GM06990 (cell line): ENCODE measurements at regions not wholly inside any gene's neighbourhood (a gene's known extent, or its start where the extent isn't known, plus 50 kb on each side); places are given as distances from the start of the nearest gene placed in this dataset.
A peak's percentile ranks its signal among the peaks of the same experiment; 100 is the strongest.

Experiments
- DNase-seq: peaks from one replicate; pipeline ENCODE4 v3.0.0-alpha.2; 2011; ENCODE audit not compliant: insufficient read length; ENCODE audit errors: extremely low read depth
- H3K27me3 ChIP-seq: replicated peaks from 2 replicates; pipeline ENCODE4 v1.6.0; 2011; ENCODE audit warnings: low read length; ENCODE audit not compliant: control insufficient read depth, insufficient read depth
- H3K36me3 ChIP-seq: 2 replicates; pipeline ENCODE4 v1.5.1; 2011; ENCODE audit warnings: low read length; ENCODE audit not compliant: control insufficient read depth, insufficient read depth
- H3K4me3 ChIP-seq: replicated peaks from 2 replicates; pipeline ENCODE4 v1.5.1; 2011; ENCODE audit warnings: low read depth, mild to moderate bottlenecking, control low read depth, low read length
- CTCF ChIP-seq: IDR thresholded peaks from 2 replicates; pipeline ENCODE4 v1.5.1; 2011; ENCODE audit warnings: low read length, control low read depth, mild to moderate bottlenecking, inconsistent platforms; ENCODE audit not compliant: insufficient read depth, poor library complexity, severe bottlenecking

- DNase-seq, result peak; percentile 40
- Histone ChIP-seq H3K4me3 (no peak overlapping the region), H3K27me3 (no peaks in the 10 kb centered on the region), H3K36me3 (no peaks in the 10 kb centered on the region)
- no peak for TF ChIP-seq CTCF
These were observed 88.0 kb upstream of the TNS3 start for GRCh38 chr7:47669901-47670384.

DNA sequence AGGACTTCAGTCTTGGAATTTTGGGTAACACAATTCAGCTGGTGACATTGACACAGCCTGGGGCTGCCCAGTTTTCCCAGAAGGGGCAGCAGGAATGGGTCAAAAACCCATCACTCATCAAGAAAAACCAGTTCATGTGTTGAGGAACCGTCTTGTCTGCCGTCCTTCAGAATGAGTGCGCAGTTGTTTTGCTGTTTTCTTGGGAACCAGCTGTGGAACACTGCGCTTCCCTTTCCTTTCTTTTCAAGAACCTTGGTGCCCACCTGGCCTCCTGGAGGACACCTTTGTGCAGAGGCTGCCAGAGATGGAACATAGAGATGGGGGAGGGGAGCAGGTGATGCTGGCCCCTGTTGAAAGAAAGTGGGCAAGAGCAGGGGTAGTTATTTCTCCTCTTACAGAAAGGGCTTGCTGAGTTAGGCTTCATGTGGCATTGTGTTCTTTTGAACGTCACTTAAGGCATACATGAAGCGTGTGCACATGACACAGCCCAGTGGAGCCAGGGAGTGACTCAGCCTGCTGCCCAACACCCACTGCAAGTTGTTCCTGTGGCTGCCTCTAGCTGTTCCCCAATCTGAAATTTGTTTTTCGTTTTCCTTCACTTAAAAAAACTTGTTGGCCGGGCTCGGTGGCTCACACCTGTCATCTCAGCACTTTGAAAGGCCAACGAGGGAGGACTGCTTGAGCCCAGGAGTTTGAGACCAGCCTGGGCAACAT is 87.4 kb upstream of the TNS3 start:
- Histone ChIP-seq H3K36me3 (no peaks in the 10 kb centered on the region), H3K4me3 (no peak overlapping the region), H3K27me3 (no peaks in the 10 kb centered on the region)
- DNase-seq, result peak; percentile 81
- TF ChIP-seq CTCF, result no peak

DNA sequence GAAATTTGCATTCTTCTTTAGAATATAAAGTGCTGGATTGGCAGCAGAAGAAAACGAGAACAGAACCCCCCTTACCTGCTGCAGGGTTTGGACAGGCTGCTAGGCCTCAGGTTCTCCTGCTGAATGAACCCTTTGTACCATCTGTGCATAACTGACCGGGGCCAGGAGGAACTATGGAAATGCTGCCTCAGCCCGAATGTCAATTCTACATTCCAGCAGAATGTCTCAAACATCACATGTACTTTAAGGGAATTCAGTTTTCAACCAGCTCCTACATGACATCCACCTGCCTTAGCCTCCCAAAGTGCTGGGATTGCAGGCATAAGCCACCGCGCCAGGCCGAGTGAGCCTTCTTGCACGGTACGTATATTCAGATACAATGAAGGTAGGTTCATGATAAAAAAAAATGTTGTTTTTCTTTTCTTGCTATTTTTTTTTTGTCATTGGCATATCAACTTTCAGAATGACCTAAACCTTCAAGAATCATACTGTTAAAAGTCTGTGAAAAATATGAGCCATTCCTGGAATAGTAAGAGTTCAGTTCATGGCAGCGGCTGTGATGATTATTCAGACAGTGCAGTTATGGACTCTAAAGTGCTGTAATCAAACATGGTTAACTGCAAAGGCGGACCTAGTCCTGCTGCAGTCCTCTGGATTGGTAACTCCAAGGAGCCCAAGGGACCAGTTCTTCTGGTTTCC is 84.4 kb upstream of the TNS3 start:
- Histone ChIP-seq H3K27me3 (no peaks in the 10 kb centered on the region), H3K36me3 (no peaks in the 10 kb centered on the region), H3K4me3 (no peak overlapping the region)
- no peak for DNase-seq
- TF ChIP-seq CTCF, result no peak

GRCh38 chr7:47664650-47665195 is 82.8 kb upstream of the TNS3 start:
- Histone ChIP-seq H3K4me3 (no peak overlapping the region), H3K36me3 (no peaks in the 10 kb centered on the region), H3K27me3 (no peaks in the 10 kb centered on the region)
- DNase-seq, result no peak
- TF ChIP-seq CTCF, result no peak

DNA sequence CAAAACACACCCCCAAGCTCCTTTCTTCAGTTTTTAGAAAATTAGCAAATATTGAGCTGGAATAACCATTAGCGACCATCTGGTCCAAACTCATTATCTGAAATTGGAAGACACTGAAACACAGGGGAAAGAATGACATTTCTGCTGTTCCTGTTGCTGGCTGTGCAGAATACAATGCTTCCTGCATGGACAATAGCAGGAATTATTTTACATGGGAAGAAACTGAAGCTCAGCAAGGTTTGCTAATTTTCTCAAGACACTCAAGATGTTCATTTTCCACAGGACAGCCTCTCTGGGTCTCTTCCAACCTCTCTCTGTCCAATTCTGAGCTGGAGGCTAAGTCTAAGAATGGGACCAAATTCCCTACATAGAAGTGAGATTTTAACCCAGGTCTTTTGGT is 81.9 kb upstream of the TNS3 start:
- H3K36me3 ChIP-seq, result no peaks in the 10 kb centered on the region
- TF ChIP-seq CTCF, result no peak
- H3K27me3 ChIP-seq, result no peaks in the 10 kb centered on the region; the same call in 1 of the 2 replicates
- no peak for DNase-seq
- no peak overlapping the region for H3K4me3 ChIP-seq
